ENCODE measurements at regions not wholly inside any gene's neighbourhood (a gene's known extent, or its start where the extent isn't known, plus 50 kb on each side); places are given as distances from the start of the nearest gene placed in this dataset.

DNA sequence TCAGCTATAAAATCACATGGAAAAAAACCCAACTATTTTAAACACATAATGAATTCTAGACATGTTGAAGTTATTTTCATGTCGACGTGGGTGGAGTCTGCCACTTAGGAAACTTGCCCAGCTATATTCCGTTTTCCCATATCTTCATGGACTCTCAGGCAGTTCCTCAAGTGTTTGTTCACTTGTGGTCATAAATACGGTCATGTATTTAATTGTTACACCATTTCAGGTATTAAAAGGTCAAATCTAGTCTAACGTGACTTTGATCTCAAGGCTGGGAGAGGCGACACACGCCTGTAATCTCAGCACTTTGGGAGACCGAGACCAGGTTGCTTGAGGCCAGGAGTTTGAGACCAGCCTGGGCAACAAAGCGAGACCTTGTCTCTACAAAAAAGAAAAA, 346.9 kb downstream of the PBX1 start:
- CTCF ChIA-PET: no interaction called here

DNA sequence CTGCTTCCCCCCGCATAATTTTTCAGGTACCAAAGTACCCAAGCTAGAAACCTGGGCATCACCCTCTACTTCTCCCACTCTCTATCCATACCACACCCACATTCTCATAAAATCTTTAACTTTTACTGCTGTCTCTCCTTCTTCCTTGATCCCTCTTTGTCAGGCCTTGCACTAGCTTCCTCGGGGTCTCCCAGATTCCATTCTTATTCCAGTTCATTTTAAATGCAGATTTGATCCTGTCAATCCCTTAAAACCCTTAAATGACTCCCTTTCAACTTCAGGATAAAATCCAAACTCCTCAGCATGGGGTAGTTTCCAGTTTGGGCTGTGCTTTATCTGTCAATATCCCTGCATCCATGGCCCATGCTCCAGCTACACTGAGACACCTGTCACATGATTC, 343.5 kb downstream of the PBX1 start:
- intact Hi-C loops (cut with micrococcal nuclease): no loop called here
- H3K9ac ChIP-seq (ENCODE audit: low read length): no peak overlapping the region
- ATAC-seq (no peak), DNase-seq (ENCODE audit: low read depth, low spot score) (no peak)
- no peak overlapping the region for H2AFZ ChIP-seq (ENCODE audit: low read depth, low read length, poor library complexity, severe bottlenecking)
- no peaks in the 10 kb centered on the region for H3K4me1 ChIP-seq (ENCODE audit: control insufficient read depth in 1 of 2, insufficient read depth in 2 of 2, low read length in 2 of 2)
- no peaks in the 10 kb centered on the region for H3K9me3 ChIP-seq (ENCODE audit: control insufficient read depth in 1 of 2, insufficient read depth in 1 of 2, low read depth in 1 of 2, low read length in 2 of 2)
- ChIA-PET POLR2A (no interaction called here), RAD21 (ENCODE audit: low non-redundant PET in 1 of 2, low total read pairs in 2 of 2, uncharacterized antibody in 2 of 2, unreplicated experiment in 2 of 2) (no interaction called here), CTCF (no interaction called here)
- no peaks in the 10 kb centered on the region for H4K20me1 ChIP-seq (ENCODE audit: insufficient read depth)
- no TSS peak for BruUV-seq (replicated peaks)
- H3K27ac ChIP-seq (ENCODE audit: low read depth, low read length): no peak overlapping the region
- H3K79me2 ChIP-seq (ENCODE audit: insufficient read depth, low read length): no peaks in the 10 kb centered on the region
- no peaks in the 10 kb centered on the region for H3K36me3 ChIP-seq (ENCODE audit: control insufficient read depth in 1 of 2, insufficient read depth in 2 of 2, low read length in 2 of 2)
- no peaks in the 10 kb centered on the region for H3K27me3 ChIP-seq (ENCODE audit: insufficient read depth, low read length)
- no peaks in the 10 kb centered on the region for H3K9me2 ChIP-seq (ENCODE audit: insufficient read depth)
- H3K4me2 ChIP-seq (ENCODE audit: low read length): no peak overlapping the region
- no peak for TF ChIP-seq CBX3 (IDR thresholded peaks at IDR 0.05; ENCODE audit: low read depth)
- TF ChIP-seq FOSL1 (IDR thresholded peaks at IDR 0.05; ENCODE audit: low read depth): no peak
- TF ChIP-seq POLR2AphosphoS5 (IDR thresholded peaks at IDR 0.05; ENCODE audit: low read depth, low read length): no peak
- no peak overlapping the region for H3K4me3 ChIP-seq (replicated peaks in 1 of 2; ENCODE audit: low read depth in 1 of 2, low read length in 2 of 2)

More for the DNA sequence above, 346.9 kb downstream of the PBX1 start:
- no peak for TF ChIP-seq SRF (IDR thresholded peaks at IDR 0.05; ENCODE audit: low read depth)
- TF ChIP-seq EGR1 (IDR thresholded peaks at IDR 0.05; ENCODE audit: low read depth): no peak
- TF ChIP-seq EZH2 (IDR thresholded peaks at IDR 0.05): no peak
- TF ChIP-seq, protein P1, sequence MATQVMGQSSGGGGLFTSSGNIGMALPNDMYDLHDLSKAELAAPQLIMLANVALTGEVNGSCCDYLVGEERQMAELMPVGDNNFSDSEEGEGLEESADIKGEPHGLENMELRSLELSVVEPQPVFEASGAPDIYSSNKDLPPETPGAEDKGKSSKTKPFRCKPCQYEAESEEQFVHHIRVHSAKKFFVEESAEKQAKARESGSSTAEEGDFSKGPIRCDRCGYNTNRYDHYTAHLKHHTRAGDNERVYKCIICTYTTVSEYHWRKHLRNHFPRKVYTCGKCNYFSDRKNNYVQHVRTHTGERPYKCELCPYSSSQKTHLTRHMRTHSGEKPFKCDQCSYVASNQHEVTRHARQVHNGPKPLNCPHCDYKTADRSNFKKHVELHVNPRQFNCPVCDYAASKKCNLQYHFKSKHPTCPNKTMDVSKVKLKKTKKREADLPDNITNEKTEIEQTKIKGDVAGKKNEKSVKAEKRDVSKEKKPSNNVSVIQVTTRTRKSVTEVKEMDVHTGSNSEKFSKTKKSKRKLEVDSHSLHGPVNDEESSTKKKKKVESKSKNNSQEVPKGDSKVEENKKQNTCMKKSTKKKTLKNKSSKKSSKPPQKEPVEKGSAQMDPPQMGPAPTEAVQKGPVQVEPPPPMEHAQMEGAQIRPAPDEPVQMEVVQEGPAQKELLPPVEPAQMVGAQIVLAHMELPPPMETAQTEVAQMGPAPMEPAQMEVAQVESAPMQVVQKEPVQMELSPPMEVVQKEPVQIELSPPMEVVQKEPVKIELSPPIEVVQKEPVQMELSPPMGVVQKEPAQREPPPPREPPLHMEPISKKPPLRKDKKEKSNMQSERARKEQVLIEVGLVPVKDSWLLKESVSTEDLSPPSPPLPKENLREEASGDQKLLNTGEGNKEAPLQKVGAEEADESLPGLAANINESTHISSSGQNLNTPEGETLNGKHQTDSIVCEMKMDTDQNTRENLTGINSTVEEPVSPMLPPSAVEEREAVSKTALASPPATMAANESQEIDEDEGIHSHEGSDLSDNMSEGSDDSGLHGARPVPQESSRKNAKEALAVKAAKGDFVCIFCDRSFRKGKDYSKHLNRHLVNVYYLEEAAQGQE (IDR thresholded peaks at IDR 0.05; ENCODE audit: low read depth): no peak
- no peak for TF ChIP-seq RAD21 (IDR thresholded peaks at IDR 0.05; ENCODE audit: low read depth)
- no peak for TF ChIP-seq SIN3A (IDR thresholded peaks at IDR 0.05; ENCODE audit: low read depth)
- no peak for TF ChIP-seq SP1 (IDR thresholded peaks at IDR 0.05; ENCODE audit: low read depth)
- H3K27ac ChIP-seq (ENCODE audit: low read depth, low read length): no peak overlapping the region
- H3K79me2 ChIP-seq (ENCODE audit: insufficient read depth, low read length): no peaks in the 10 kb centered on the region
- ChIA-PET RAD21 (ENCODE audit: low non-redundant PET in 1 of 2, low total read pairs in 2 of 2, uncharacterized antibody in 2 of 2, unreplicated experiment in 2 of 2) (no interaction called here), POLR2A (no interaction called here)
- H3K9me2 ChIP-seq (ENCODE audit: insufficient read depth): no peaks in the 10 kb centered on the region
- DNase-seq (ENCODE audit: low read depth, low spot score): no peak
- H3K4me3 ChIP-seq (replicated peaks in 1 of 2; ENCODE audit: low read depth in 1 of 2, low read length in 2 of 2): no peak overlapping the region
- no peak overlapping the region for H3K9ac ChIP-seq (ENCODE audit: low read length)
- no peak for ATAC-seq
- no peak overlapping the region for H3K4me2 ChIP-seq (ENCODE audit: low read length)
- intact Hi-C loops (cut with micrococcal nuclease): no loop called here
- no peaks in the 10 kb centered on the region for H3K4me1 ChIP-seq (ENCODE audit: control insufficient read depth in 1 of 2, insufficient read depth in 2 of 2, low read length in 2 of 2)
- BruUV-seq (replicated peaks): no TSS peak
- H3K27me3 ChIP-seq (ENCODE audit: insufficient read depth, low read length): peaks cover under 1% of the 10 kb centered on the region
- no peaks in the 10 kb centered on the region for H3K9me3 ChIP-seq (ENCODE audit: control insufficient read depth in 1 of 2, insufficient read depth in 1 of 2, low read depth in 1 of 2, low read length in 2 of 2)
- no peak overlapping the region for H2AFZ ChIP-seq (ENCODE audit: low read depth, low read length, poor library complexity, severe bottlenecking)
- H4K20me1 ChIP-seq (ENCODE audit: insufficient read depth): no peaks in the 10 kb centered on the region
- no peaks in the 10 kb centered on the region for H3K36me3 ChIP-seq (ENCODE audit: control insufficient read depth in 1 of 2, insufficient read depth in 2 of 2, low read length in 2 of 2)

All from HCT116 (cell line).